ENCODE measurements at regions not wholly inside any gene's neighbourhood (a gene's known extent, or its start where the extent isn't known, plus 50 kb on each side); places are given as distances from the start of the nearest gene placed in this dataset.
A peak's percentile ranks its signal among the peaks of the same experiment; 100 is the strongest.
"Not testable (repeated sequence)": the region's sequence is repeated elsewhere in the genome, so short reads cannot be mapped to it uniquely, and the experiment has no call there.

GRCh38 chr3:94398036-94398435, 335.2 kb downstream of the NSUN3 start:
- no peak for DNase-seq (ENCODE audit: low read depth)
- H3K4me3 ChIP-seq (ENCODE audit: low read depth, low read length) = no peak overlapping the region
- in situ Hi-C loops (cut with HindIII; ENCODE audit: low sequenced_read_pairs) = no loop called here
- TF ChIP-seq, protein P1, sequence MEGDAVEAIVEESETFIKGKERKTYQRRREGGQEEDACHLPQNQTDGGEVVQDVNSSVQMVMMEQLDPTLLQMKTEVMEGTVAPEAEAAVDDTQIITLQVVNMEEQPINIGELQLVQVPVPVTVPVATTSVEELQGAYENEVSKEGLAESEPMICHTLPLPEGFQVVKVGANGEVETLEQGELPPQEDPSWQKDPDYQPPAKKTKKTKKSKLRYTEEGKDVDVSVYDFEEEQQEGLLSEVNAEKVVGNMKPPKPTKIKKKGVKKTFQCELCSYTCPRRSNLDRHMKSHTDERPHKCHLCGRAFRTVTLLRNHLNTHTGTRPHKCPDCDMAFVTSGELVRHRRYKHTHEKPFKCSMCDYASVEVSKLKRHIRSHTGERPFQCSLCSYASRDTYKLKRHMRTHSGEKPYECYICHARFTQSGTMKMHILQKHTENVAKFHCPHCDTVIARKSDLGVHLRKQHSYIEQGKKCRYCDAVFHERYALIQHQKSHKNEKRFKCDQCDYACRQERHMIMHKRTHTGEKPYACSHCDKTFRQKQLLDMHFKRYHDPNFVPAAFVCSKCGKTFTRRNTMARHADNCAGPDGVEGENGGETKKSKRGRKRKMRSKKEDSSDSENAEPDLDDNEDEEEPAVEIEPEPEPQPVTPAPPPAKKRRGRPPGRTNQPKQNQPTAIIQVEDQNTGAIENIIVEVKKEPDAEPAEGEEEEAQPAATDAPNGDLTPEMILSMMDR (IDR thresholded peaks at IDR 0.05; ENCODE audit: low read depth, low read length, missing control alignments) = no peak

- H3K4me3 ChIP-seq (ENCODE audit: low read depth, low read length) = no peak overlapping the region
- in situ Hi-C loops (cut with HindIII; ENCODE audit: low sequenced_read_pairs) = no loop called here
- TF ChIP-seq, protein P1 (IDR thresholded peaks at IDR 0.05; ENCODE audit: low read depth, low read length, missing control alignments) = no peak
- no peak for DNase-seq (ENCODE audit: low read depth)
Measured at GRCh38 chr3:94401466-94401865, 338.6 kb downstream of the NSUN3 start.

DNA sequence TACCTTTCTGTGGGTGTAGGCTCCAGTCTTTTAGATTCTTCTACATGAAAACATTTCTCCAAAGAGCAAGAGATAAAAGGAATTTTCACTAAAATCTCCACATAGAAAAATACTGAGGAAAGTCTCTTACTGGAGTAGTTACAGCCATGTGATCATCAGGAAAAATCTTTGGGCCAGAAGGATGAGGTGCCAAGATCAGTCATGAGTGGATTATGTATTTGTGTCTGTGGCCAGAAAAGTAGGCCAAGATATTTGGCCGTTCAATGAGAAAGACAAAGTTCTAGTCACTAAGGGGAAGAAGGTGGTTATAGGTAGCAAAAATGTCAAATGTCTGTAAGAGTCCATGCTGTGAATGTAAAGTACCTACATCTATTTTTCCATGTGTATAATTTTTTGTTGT, 339.3 kb downstream of the NSUN3 start:
- TF ChIP-seq, protein P1 (IDR thresholded peaks at IDR 0.05; ENCODE audit: low read depth, low read length, missing control alignments) = no peak
- in situ Hi-C loops (cut with HindIII; ENCODE audit: low sequenced_read_pairs) = no loop called here
- DNase-seq (ENCODE audit: low read depth) = no peak
- H3K4me3 ChIP-seq (ENCODE audit: low read depth, low read length) = no peak overlapping the region

- no peak overlapping the region for H3K4me3 ChIP-seq (ENCODE audit: low read depth, low read length)
- in situ Hi-C loops (cut with HindIII; ENCODE audit: low sequenced_read_pairs) = no loop called here
- peak; percentile 72 for DNase-seq (ENCODE audit: low read depth)
- TF ChIP-seq, protein P1 (IDR thresholded peaks at IDR 0.05; ENCODE audit: low read depth, low read length, missing control alignments) = no peak
Measured at GRCh38 chr3:94405258-94406035, 342.6 kb downstream of the NSUN3 start.

DNA sequence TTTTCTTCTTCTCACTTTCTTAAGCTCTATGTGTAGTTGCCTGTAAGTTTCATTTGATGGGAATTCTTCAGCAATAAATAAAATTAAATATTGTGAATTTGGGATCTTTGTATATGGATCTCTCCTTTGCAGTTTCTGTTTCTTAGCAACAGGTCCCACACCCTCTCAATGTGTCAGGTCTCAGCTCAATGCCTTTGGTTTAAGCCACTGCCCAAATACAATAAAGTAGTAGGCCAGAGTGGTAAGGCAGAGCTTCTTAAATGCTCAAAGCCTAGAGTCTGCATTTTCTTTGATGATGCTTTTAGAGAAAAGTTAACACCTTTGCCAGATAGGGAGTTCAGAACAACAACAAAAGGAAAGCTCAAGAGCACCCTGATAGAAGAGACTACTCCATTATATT, 343.7 kb downstream of the NSUN3 start:
- H3K4me3 ChIP-seq (ENCODE audit: low read depth, low read length) = no peak overlapping the region
- in situ Hi-C loops (cut with HindIII; ENCODE audit: low sequenced_read_pairs) = no loop called here
- TF ChIP-seq, protein P1 (IDR thresholded peaks at IDR 0.05; ENCODE audit: low read depth, low read length, missing control alignments) = no peak
- no peak for DNase-seq (ENCODE audit: low read depth)

DNA sequence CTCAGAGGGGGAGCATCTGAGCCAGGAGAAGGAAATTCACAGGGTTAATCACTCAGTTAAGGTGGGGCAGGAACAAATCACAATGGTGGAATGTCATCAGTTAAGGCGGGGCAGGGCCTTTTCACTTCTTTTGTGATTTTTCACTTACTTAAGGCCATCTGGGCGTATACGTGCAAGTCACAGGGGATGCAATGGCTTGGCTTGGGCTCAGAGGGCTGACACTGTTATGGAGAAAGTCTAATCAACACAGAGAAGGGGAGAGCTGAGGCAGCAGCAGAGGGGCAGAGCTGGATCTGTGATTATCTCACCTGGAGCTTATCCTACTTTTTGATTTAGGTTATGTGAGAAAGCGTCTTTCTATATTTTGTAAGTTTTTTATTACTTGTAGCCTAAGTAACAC, 350.1 kb downstream of the NSUN3 start:
- H3K4me3 ChIP-seq (ENCODE audit: low read depth, low read length); DNase-seq (ENCODE audit: low read depth): not testable (repeated sequence)
- in situ Hi-C loops (cut with HindIII; ENCODE audit: low sequenced_read_pairs) = loop anchor here (10.0 kb wide), 1 partner anchor 58 kb away; no protein-coding TSS in a partner anchor

DNA sequence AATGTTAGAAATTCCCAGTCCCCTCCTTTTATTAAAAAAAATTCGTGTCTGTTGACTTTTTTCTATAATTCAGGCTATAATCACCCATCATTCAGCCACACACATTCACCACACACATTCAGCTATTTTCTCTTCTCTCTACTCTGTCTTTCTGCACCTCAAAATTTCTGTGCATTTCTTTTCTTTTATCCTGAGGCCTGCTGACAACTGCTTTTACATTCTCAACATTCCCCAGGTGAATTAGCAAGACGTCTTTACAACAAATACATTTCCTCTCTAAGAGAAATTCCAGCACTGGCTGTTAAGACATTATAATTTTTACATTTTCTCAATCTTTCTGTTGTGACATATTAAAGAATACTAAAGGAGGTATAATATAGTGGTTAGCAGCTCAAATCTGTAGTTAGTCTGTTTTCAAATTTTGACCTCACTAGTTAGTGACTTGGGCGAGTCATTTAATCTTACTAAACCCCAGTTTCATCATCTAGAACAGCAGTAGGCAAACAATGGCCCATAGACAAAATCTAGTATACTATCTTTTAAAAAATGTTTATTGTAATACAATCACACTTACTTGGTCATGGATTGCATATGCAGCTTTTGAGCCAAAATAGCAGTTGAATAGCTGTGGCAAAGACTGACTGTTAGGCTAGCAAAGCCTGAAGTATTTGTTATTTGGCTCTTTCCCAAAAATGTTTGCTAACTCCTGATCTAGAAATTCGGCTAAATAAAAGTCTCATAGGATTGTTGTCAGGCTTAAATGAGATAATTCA, 350.7 kb downstream of the NSUN3 start:
- in situ Hi-C loops (cut with HindIII; ENCODE audit: low sequenced_read_pairs) = loop anchor here (10.0 kb wide), 1 partner anchor 59 kb away; no protein-coding TSS in a partner anchor
- TF ChIP-seq, protein P1 (IDR thresholded peaks at IDR 0.05; ENCODE audit: low read depth, low read length, missing control alignments) = no peak
- peak; percentile 68 for DNase-seq (ENCODE audit: low read depth)
- no peak overlapping the region for H3K4me3 ChIP-seq (ENCODE audit: low read depth, low read length)

Data from astrocyte of the cerebellum (primary cell).